B cell (primary cell): ENCODE measurements at regions not wholly inside any gene's neighbourhood (a gene's known extent, or its start where the extent isn't known, plus 50 kb on each side); places are given as distances from the start of the nearest gene placed in this dataset.

Experiments used
- ATAC-seq: fragments of 200-7000 bp; cut with Tn5 transposase; one replicate; pipeline ENCODE4 v1.10.0; 2021; ENCODE audit warnings: low read depth, mild to moderate bottlenecking, moderate number of reproducible peaks, moderate library complexity
- CTCF ChIA-PET: fragments of 350-600 bp; sonication (Branson Sonifier 250); formaldehyde crosslinking; loops from one replicate; lab custom pipeline; 2021; ENCODE audit warnings: antibody characterized with exemption, inconsistent platforms; lab: Charles Lee
- POLR2A ChIA-PET: fragments of 350-600 bp; sonication (Branson Sonifier 250); formaldehyde crosslinking; loops from one replicate; lab custom pipeline; 2021; ENCODE audit warnings: antibody characterized with exemption; lab: Charles Lee
- DNase-seq: peaks from one replicate; pipeline ENCODE4 v3.0.0; 2013
- H2AFZ ChIP-seq: 2 replicates; pipeline ENCODE4 v1.6.1; 2012; ENCODE audit warnings: mild to moderate bottlenecking, low read depth, low read length; ENCODE audit not compliant: insufficient read depth, poor library complexity, severe bottlenecking
- H3K27ac ChIP-seq, 2 donors: 1 replicate in 1 of 2; 2 replicates in 1 of 2; pipeline ENCODE4 v1.5.1; 2012 to 2013; ENCODE audit warnings: low read length in 2 of 2, mild to moderate bottlenecking in 2 of 2, moderate library complexity in 1 of 2
- H3K27me3 ChIP-seq, 4 experiments: fragments of 200-600 bp in 1 of 4; sonication (generic) in 1 of 4; replicated peaks in 1 of 4; 1 replicate in 2 of 4; 2 replicates in 2 of 4; pipeline versions ENCODE4 v1.6.1 to v1.7.0; 2013 to 2016; ENCODE audit warnings: low read length in 3 of 4, mild to moderate bottlenecking in 2 of 4, mixed read lengths in 1 of 4, moderate library complexity in 1 of 4; ENCODE audit not compliant: insufficient read depth in 4 of 4, control insufficient read depth in 3 of 4; ENCODE audit errors: control extremely low read depth in 1 of 4
- H3K36me3 ChIP-seq, 2 experiments: replicated peaks in 1 of 2; 1 replicate in 1 of 2; 2 replicates in 1 of 2; pipeline versions ENCODE4 v1.6.1 to v1.7.1; 2013; ENCODE audit warnings: low read length in 1 of 2; ENCODE audit not compliant: insufficient read depth in 2 of 2, control insufficient read depth in 1 of 2; ENCODE audit errors: control extremely low read depth in 1 of 2, extremely low read depth in 1 of 2
- H3K4me1 ChIP-seq, 2 donors: fragments of 200-600 bp in 1 of 2; sonication (generic) in 1 of 2; 1 replicate in 1 of 2; 2 replicates in 1 of 2; pipeline versions ENCODE4 v1.5.1 to v1.6.1; 2013 to 2017; ENCODE audit warnings: low read length in 2 of 2; ENCODE audit not compliant: control insufficient read depth in 2 of 2, insufficient read depth in 2 of 2
- H3K4me2 ChIP-seq: replicated peaks from 2 replicates; pipeline ENCODE3; 2012; ENCODE audit warnings: mild to moderate bottlenecking, low read depth, low read length; ENCODE audit not compliant: poor library complexity, severe bottlenecking
- H3K4me3 ChIP-seq, 5 experiments: fragments of 200-600 bp in 1 of 5; sonication (generic) in 1 of 5; 1 replicate in 3 of 5; 2 replicates in 2 of 5; pipeline versions ENCODE4 v1.5.1 to v1.7.0; 2011 to 2016; ENCODE audit warnings: low read length in 4 of 5, mild to moderate bottlenecking in 4 of 5, low read depth in 2 of 5, control low read depth in 1 of 5, moderate library complexity in 1 of 5; ENCODE audit not compliant: insufficient read depth in 1 of 5; ENCODE audit errors: control extremely low read depth in 1 of 5, extremely low read depth in 1 of 5
- H3K79me2 ChIP-seq: fragments of 200-600 bp; sonication (generic); one replicate; pipeline ENCODE4 v1.6.0; 2016; ENCODE audit warnings: low read length; ENCODE audit not compliant: control insufficient read depth, insufficient read depth
- H3K9ac ChIP-seq: fragments of 200-600 bp; sonication (generic); 2 replicates; pipeline ENCODE4 v1.6.1; 2017; ENCODE audit warnings: mild to moderate bottlenecking, low read length, moderate library complexity
- H3K9me3 ChIP-seq, 3 donors: one replicate each; pipeline versions ENCODE4 v1.6.1 to v1.7.1; 2013; ENCODE audit warnings: low read length in 2 of 3; ENCODE audit not compliant: control insufficient read depth in 2 of 3, insufficient read depth in 1 of 3; ENCODE audit errors: control extremely low read depth in 1 of 3
- H4K20me1 ChIP-seq: 2 replicates; pipeline ENCODE4 v1.6.0; 2012; ENCODE audit warnings: mild to moderate bottlenecking, low read length; ENCODE audit not compliant: insufficient read depth, control insufficient read depth, poor library complexity, severe bottlenecking
- H3K27ac Mint-ChIP-seq: one replicate; pipeline ENCODE4 v1.8.0; 2021; ENCODE audit warnings: mixed read lengths
- H3K27me3 Mint-ChIP-seq: one replicate; pipeline ENCODE4 v1.8.0; 2021; ENCODE audit warnings: mixed read lengths
- H3K4me1 Mint-ChIP-seq: one replicate; pipeline ENCODE4 v1.8.0; 2021; ENCODE audit warnings: mixed read lengths
- H3K4me3 Mint-ChIP-seq: one replicate; pipeline ENCODE4 v1.8.0; 2021; ENCODE audit warnings: mixed read lengths
- H3K9me3 Mint-ChIP-seq: one replicate; pipeline ENCODE4 v1.8.0; 2022; ENCODE audit warnings: mixed read lengths; ENCODE audit not compliant: insufficient read depth
- CTCF ChIP-seq: fragments of 200-600 bp; IDR thresholded peaks from one replicate; pipeline ENCODE4 v1.8.0; 2022; ENCODE audit warnings: antibody characterized with exemption, mild to moderate bottlenecking
- EZH2 ChIP-seq: IDR thresholded peaks from 2 replicates; pipeline ENCODE4 v1.6.1; 2012; ENCODE audit warnings: borderline replicate concordance, low read depth, mild to moderate bottlenecking, moderate library complexity, low read length; ENCODE audit not compliant: insufficient read depth, poor library complexity, severe bottlenecking
- WGBS: methylation state at CpG from one replicate; pipeline ENCODE4 v1.1.5; 2013; ENCODE audit warnings: missing lambda C conversion rate; ENCODE audit not compliant: insufficient coverage; 5-methylcytosine and 5-hydroxymethylcytosine counted together
- intact Hi-C: fragments of 100-400 bp; cut with micrococcal nuclease; formaldehyde crosslinking; loops from one replicate; pipeline ENCODE4 v1.10.0; 2022

- CTCF ChIA-PET = interaction anchor here (0.8 to 14.0 kb wide), 27 partner anchors 10 to 458 kb away, joined by 3 to 302 read pairs (median 3); partner anchors contain the start of genes NFKBIA and PSMA6
Measured at GRCh38 chr14:35229084-35229791, 62.9 kb upstream of the PSMA6 start.

More at GRCh38 chr14:35229084-35229791, 62.9 kb upstream of the PSMA6 start:
- Mint-ChIP-seq H3K4me3 (no peak overlapping the region), H3K4me1 (no peaks in the 10 kb centered on the region), H3K27me3 (no peaks in the 10 kb centered on the region), H3K27ac (no peak overlapping the region), H3K9me3 (no peaks in the 10 kb centered on the region)
- intact Hi-C loops = loop anchor here (1.0 to 5.0 kb wide), 5 partner anchors 58 to 193 kb away; no protein-coding TSS in a partner anchor
- Histone ChIP-seq H3K27ac (no peak overlapping the region), H3K4me3 (no peak overlapping the region), H3K79me2 (no peaks in the 10 kb centered on the region), H4K20me1 (no peaks in the 10 kb centered on the region), H2AFZ (no peak overlapping the region), H3K36me3 (peaks cover 0 to 2% of the 10 kb centered on the region in 2 experiments), H3K9ac (no peak overlapping the region), H3K4me2 (no peak overlapping the region), H3K27me3 (no peaks in the 10 kb centered on the region), H3K4me1 (no peaks in the 10 kb centered on the region), H3K9me3 (no peaks in the 10 kb centered on the region)
- ATAC-seq = peak; percentile 36
- WGBS = no CpG with 5 or more reads among the region's 5 CpGs
- TF ChIP-seq CTCF (peak; percentile 67), EZH2 (no peak)
- peak; percentile 57 for DNase-seq
- POLR2A ChIA-PET = interaction anchor here (1.0 to 1.3 kb wide), 2 partner anchors 174 to 177 kb away, joined by 4 to 9 read pairs; no protein-coding TSS in a partner anchor
